LNCaP clone FGC (cell line): ENCODE measurements at regions not wholly inside any gene's neighbourhood (a gene's known extent, or its start where the extent isn't known, plus 50 kb on each side); places are given as distances from the start of the nearest gene placed in this dataset.

Source experiments
- DNase-seq: peaks from one replicate; pipeline ENCODE4 v3.0.0-alpha.2; 2011; ENCODE audit warnings: low read depth
- H3K4me3 ChIP-seq: 2 replicates; pipeline ENCODE4 v1.5.1; 2011; ENCODE audit warnings: mild to moderate bottlenecking, low read depth, low read length, control low read depth
- TF ChIP-seq, protein P1 (sequence below): IDR thresholded peaks from 2 replicates; pipeline ENCODE4 v1.5.1; 2012; ENCODE audit warnings: mild to moderate bottlenecking; ENCODE audit not compliant: control insufficient read depth, insufficient read depth; ENCODE audit errors: extremely low read depth

DNA sequence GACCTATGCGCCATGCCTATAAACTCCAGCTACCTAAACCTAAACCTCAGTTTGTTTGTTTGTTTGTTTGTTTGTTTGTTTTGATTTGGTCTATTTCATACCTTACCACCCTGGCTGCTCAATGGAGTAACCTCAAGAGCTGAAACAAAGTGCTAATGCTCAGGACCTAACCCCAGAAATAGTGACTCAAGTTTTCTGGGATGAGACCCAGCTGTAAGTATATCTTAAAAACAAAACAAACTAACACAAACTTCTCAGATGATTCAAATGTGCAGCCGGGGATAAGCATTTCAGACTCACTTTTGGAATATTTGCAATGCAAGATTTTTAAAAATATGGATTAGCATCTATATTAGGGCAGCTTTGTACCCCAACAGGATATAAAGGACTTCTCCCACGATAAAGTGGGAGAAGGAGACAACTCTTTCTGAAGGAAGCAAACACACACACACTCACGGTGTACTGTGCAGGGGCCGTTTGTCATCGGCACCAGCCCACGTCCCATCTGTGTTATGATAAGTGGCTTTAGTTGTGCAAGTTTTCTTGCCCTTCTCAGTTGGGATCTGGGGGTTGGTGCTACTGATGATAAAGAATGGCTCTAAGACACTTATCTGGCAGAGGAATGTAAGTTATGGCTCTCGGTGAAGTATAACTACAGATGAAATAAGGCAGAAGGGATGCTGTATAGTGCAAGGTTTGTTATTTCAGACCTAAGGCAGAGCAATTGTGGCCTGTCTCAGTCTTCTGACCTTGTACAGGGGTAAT, 516.7 kb upstream of the TMEM132C start:
- TF ChIP-seq, protein P1, sequence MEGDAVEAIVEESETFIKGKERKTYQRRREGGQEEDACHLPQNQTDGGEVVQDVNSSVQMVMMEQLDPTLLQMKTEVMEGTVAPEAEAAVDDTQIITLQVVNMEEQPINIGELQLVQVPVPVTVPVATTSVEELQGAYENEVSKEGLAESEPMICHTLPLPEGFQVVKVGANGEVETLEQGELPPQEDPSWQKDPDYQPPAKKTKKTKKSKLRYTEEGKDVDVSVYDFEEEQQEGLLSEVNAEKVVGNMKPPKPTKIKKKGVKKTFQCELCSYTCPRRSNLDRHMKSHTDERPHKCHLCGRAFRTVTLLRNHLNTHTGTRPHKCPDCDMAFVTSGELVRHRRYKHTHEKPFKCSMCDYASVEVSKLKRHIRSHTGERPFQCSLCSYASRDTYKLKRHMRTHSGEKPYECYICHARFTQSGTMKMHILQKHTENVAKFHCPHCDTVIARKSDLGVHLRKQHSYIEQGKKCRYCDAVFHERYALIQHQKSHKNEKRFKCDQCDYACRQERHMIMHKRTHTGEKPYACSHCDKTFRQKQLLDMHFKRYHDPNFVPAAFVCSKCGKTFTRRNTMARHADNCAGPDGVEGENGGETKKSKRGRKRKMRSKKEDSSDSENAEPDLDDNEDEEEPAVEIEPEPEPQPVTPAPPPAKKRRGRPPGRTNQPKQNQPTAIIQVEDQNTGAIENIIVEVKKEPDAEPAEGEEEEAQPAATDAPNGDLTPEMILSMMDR: no peak
- no peak overlapping the region for H3K4me3 ChIP-seq
- no peak for DNase-seq

DNA sequence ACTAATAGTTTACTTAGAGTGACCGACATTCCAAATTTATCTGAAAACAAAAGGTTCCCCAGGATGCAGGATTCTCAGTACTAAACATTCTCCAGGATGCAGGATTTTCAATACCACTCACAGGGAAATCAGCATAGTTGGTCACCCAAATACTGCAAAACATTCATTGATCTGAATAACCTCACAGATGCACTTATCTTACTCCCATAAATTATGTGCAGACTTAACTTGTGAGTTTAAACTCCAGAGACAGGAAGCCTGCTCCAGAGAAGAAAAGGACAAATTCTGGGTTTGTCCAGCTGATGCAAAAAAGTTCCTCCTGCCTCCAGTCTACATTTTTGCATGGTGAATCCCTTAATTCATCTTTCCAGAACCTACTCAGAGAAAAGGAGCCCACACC, 514.2 kb upstream of the TMEM132C start:
- TF ChIP-seq, protein P1: no peak
- no peak overlapping the region for H3K4me3 ChIP-seq
- DNase-seq: no peak

DNA sequence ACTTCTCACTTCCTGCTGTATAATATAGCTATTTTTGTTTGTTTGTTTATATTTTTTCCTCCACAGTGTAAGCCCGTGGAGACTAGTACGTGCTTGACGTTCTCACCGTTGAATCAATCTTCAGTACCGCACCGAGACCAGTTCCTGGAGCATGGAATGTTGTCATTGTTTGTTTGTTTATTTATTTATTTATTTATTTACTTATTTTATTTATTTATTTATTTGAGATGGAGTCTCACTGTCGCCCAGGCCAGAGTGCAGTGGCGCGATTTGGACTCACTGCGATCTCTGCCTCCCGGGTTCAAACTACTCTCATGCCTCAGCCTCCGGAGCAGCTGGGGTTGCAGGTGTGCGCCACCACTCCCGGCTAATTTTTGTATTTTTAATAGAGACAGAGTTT, 506.6 kb upstream of the TMEM132C start:
- DNase-seq: no peak
- no peak overlapping the region for H3K4me3 ChIP-seq
- TF ChIP-seq, protein P1: no peak

DNA sequence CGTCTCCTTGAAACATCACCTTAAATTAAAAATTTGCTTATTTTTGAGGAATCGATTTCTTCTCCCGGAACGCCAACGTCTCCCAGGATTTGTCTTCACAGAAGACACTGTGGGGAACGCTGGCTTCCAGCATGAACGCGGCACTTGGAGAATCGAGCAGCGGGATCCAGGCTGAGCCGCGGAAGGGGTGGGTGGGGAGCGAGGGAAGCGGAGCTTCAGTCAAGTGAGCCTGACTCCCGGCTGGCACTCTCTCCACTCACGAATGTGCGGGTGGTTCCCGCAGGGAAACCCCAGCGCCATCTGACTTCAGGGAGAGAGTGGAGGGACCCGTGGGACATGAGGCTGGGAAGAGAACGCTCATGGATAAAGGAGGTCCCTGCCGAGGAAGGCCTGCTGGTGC, 506.0 kb upstream of the TMEM132C start:
- TF ChIP-seq, protein P1: no peak
- DNase-seq: no peak
- H3K4me3 ChIP-seq: no peak overlapping the region

DNA sequence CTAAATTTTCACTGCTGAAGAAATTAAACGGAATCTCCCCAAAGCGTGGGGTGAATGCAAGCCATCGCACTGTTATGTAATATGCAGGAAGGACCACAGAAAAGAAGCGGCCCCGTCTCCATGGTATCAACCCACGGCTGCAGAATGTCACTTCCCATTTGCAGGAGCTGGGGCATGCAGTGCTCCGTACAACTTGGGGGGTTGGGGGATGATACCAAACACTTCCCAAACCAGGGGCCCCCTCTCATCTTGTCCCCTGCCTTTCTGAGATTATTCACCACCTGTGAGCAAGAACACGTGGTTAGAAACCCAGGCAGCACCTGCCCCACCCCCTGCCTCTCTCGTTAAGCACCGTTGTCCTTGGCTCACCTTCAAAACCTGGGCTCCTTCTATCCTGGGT, 505.1 kb upstream of the TMEM132C start:
- no peak for DNase-seq
- H3K4me3 ChIP-seq: no peak overlapping the region
- TF ChIP-seq, protein P1: no peak

DNA sequence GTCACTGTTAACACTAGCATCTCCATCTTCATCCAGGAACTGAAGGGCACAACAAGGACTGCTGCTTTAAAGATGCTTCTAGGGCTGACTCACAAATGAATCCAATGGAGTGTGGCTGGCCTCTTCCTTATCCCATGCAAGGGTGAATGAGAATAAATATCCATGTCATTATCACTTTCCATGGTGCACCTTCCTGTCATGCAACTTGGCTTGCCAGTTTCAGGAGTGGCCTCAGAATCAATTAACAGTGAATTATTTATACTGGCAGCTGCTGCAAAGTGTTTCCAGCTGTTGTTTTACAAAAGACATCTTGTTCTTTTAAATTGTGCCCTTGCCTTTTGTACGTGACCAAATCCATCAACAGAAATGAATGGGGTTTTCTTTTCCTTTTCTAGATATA, 499.3 kb upstream of the TMEM132C start:
- no peak for DNase-seq
- H3K4me3 ChIP-seq: no peak overlapping the region
- TF ChIP-seq, protein P1: no peak

DNA sequence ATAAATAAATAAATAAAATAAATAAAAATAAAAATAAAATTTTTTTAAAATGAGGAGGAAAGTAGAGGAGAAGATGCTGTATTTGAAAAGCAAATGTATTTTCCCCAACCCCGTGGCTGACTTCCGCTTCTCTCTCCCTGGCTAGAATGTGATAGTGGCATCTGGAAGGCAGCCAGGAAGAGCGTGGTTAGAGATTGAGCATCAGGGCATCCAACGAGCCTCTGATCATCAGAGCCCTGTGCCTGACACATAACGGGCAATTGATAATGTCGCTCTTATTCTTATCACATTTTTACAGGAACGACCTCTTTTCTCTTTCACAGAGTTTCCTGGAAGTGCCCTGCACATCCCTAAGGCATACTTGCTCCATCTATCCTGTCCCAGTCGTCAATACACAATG, 496.9 kb upstream of the TMEM132C start:
- no peak overlapping the region for H3K4me3 ChIP-seq
- no peak for DNase-seq
- TF ChIP-seq, protein P1: no peak
